Progenitor cell of endocrine pancreas (in vitro differentiated cells): ENCODE measurements at regions not wholly inside any gene's neighbourhood (a gene's known extent, or its start where the extent isn't known, plus 50 kb on each side); places are given as distances from the start of the nearest gene placed in this dataset.
A peak's percentile ranks its signal among the peaks of the same experiment; 100 is the strongest.

Experiments used
- DNase-seq: peaks from one replicate; pipeline ENCODE4 v3.0.0; 2021; ENCODE audit warnings: low spot score; ENCODE audit not compliant: unreplicated experiment
- H3K27ac Mint-ChIP-seq: 2 replicates; pipeline ENCODE4 v1.8.0; 2021; ENCODE audit warnings: mild to moderate bottlenecking, moderate library complexity, mixed read lengths
- H3K27me3 Mint-ChIP-seq: 2 replicates; pipeline ENCODE4 v1.8.0; 2021; ENCODE audit warnings: mixed read lengths
- H3K36me3 Mint-ChIP-seq: 2 replicates; pipeline ENCODE4 v1.8.0; 2022; ENCODE audit warnings: mixed read lengths; ENCODE audit not compliant: insufficient read depth
- H3K4me1 Mint-ChIP-seq: 2 replicates; pipeline ENCODE4 v1.8.0; 2021; ENCODE audit warnings: low read depth, mixed read lengths
- H3K4me3 Mint-ChIP-seq: 2 replicates; pipeline ENCODE4 v1.8.0; 2021; ENCODE audit warnings: low read depth, mild to moderate bottlenecking, moderate library complexity, mixed read lengths
- H3K9me3 Mint-ChIP-seq: 2 replicates; pipeline ENCODE4 v1.8.0; 2021; ENCODE audit warnings: low read depth, mixed read lengths
- CTCF ChIP-seq: fragments of 200-600 bp; sonication (generic); IDR thresholded peaks from one replicate; pipeline ENCODE4 v1.5.0; 2021; ENCODE audit warnings: antibody characterized with exemption, mild to moderate bottlenecking; ENCODE audit not compliant: unreplicated experiment

DNA sequence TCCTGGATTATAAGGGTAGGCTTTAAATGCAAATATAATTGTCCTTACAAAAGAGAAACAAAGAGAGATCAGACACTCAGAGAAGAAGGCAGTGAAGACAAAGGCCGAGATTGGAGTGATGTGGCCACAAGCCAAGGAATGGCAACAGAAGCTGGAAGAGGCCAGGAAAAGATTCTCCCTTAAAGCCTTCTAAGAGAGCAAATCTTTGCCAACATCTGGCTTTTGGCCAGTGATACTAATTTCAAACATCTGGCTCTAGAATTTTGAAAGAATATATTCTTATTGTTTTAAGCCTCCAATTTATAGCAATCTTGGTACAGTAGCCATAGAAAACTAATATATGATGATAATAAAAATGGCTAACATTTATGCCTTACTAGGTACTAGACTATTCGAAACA lies 615.8 kb upstream of the ZNF385D start:
- Mint-ChIP-seq H3K9me3 (peaks cover 4% of the 10 kb centered on the region), H3K27ac (no peak overlapping the region), H3K4me3 (no peak overlapping the region), H3K36me3 (no peaks in the 10 kb centered on the region), H3K27me3 (peaks cover 50% of the 10 kb centered on the region), H3K4me1 (peaks cover 2% of the 10 kb centered on the region)
- no peak for TF ChIP-seq CTCF
- no peak for DNase-seq

GRCh38 chr3:22371036-22371435 lies 620.0 kb upstream of the ZNF385D start:
- no peak overlapping the region for H3K27ac Mint-ChIP-seq
- no peak for TF ChIP-seq CTCF
- peaks cover 4% of the 10 kb centered on the region for H3K9me3 Mint-ChIP-seq
- no peak for DNase-seq
- peaks cover 5% of the 10 kb centered on the region for H3K4me1 Mint-ChIP-seq
- peak overlapping the region; percentile 64 for H3K4me3 Mint-ChIP-seq
- H3K27me3 Mint-ChIP-seq: peaks cover 73% of the 10 kb centered on the region
- no peaks in the 10 kb centered on the region for H3K36me3 Mint-ChIP-seq

- H3K27me3 Mint-ChIP-seq: peaks cover 74% of the 10 kb centered on the region
- peak overlapping the region; percentile 64 for H3K4me3 Mint-ChIP-seq
- peaks cover 5% of the 10 kb centered on the region for H3K4me1 Mint-ChIP-seq
- no peak for TF ChIP-seq CTCF
- H3K27ac Mint-ChIP-seq: no peak overlapping the region
- H3K9me3 Mint-ChIP-seq: peaks cover under 1% of the 10 kb centered on the region
- H3K36me3 Mint-ChIP-seq: no peaks in the 10 kb centered on the region
- DNase-seq: no peak
These were observed 620.7 kb upstream of the ZNF385D start for GRCh38 chr3:22371607-22372291.

- H3K4me3 Mint-ChIP-seq: peak overlapping the region; percentile 64
- peak; percentile 52 for DNase-seq
- no peaks in the 10 kb centered on the region for H3K9me3 Mint-ChIP-seq
- TF ChIP-seq CTCF: no peak
- H3K4me1 Mint-ChIP-seq: peaks cover 5% of the 10 kb centered on the region
- no peak overlapping the region for H3K27ac Mint-ChIP-seq
- no peaks in the 10 kb centered on the region for H3K36me3 Mint-ChIP-seq
- peaks cover 81% of the 10 kb centered on the region for H3K27me3 Mint-ChIP-seq
These were observed 621.5 kb upstream of the ZNF385D start for GRCh38 chr3:22372292-22373062.

- DNase-seq: no peak
- H3K4me3 Mint-ChIP-seq: peak overlapping the region; percentile 64
- H3K9me3 Mint-ChIP-seq: no peaks in the 10 kb centered on the region
- H3K27me3 Mint-ChIP-seq: peaks cover 85% of the 10 kb centered on the region
- no peaks in the 10 kb centered on the region for H3K36me3 Mint-ChIP-seq
- no peak for TF ChIP-seq CTCF
- H3K4me1 Mint-ChIP-seq: peaks cover 5% of the 10 kb centered on the region
- no peak overlapping the region for H3K27ac Mint-ChIP-seq
These were observed 622.2 kb upstream of the ZNF385D start for GRCh38 chr3:22373182-22373581.
